IMR-90 (cell line): ENCODE measurements at regions not wholly inside any gene's neighbourhood (a gene's known extent, or its start where the extent isn't known, plus 50 kb on each side); places are given as distances from the start of the nearest gene placed in this dataset.

Experiments used
- microRNA-seq, 2 experiments: library from miRNA; stranded (forward) in 1 of 2; unstranded in 1 of 2; fragments of 10-50 nt in 1 of 2; fragments of <30 nt in 1 of 2; gene quantifications in 1 of 2; microRNA quantifications in 1 of 2; one replicate each; pipeline versions ENCODE3 to v1.1.0; 2013 to 2020; ENCODE audit not compliant: insufficient read depth in 1 of 2, insufficient read length in 1 of 2, unreplicated experiment in 1 of 2
- small RNA-seq, 5 experiments: library from RNA; depleted of rRNA; stranded (forward); fragments of <200 nt; gene quantifications; one replicate each; pipeline ENCODE3, GENCODE V24; 2012

Small RNA genes in the stretch of these regions (microRNA-seq; reads per million reads assigned to microRNA genes)
- gene MIRLET7A1 (149 to 2,975 reads per million in 2 experiments), gene MIRLET7D (2,640 to 14,732 reads per million in 2 experiments), gene MIRLET7F1 (124 to 348 reads per million in 2 experiments)

Small RNA genes in the stretch of these regions (small RNA-seq; reads per million reads assigned to genes)
- 5.3 to 271 (median 105) reads per million in 5 experiments for gene MIRLET7A1
- 41.5 to 8,962 (median 3,392) reads per million in 5 experiments for gene MIRLET7D
- gene MIRLET7F1, result 19.6 to 1,601 (median 648) reads per million in 5 experiments
